Suprapubic skin (tissue), 3 donors: ENCODE measurements at regions not wholly inside any gene's neighbourhood (a gene's known extent, or its start where the extent isn't known, plus 50 kb on each side); places are given as distances from the start of the nearest gene placed in this dataset.

ENCODE experiments used
- CTCF ChIP-seq, 2 donors: fragments of 200-600 bp in 1 of 2; fragments of 450-650 bp in 1 of 2; sonication (generic) in 1 of 2; IDR thresholded peaks; one replicate each; pipeline ENCODE4 v1.5.1; 2016 to 2019; ENCODE audit warnings: antibody characterized with exemption in 2 of 2, mild to moderate bottlenecking in 1 of 2, moderate library complexity in 1 of 2
- POLR2AphosphoS5 ChIP-seq, 3 donors: sonication (generic); formaldehyde crosslinking; IDR thresholded peaks; one replicate each; pipeline ENCODE4 v1.6.1; 2017; ENCODE audit warnings: antibody characterized with exemption in 3 of 3

- TF ChIP-seq POLR2AphosphoS5 (IDR thresholded peaks at IDR 0.05) = no peak
- TF ChIP-seq CTCF (IDR thresholded peaks at IDR 0.05) = no peak
These were observed 278.8 kb downstream of the GAS1 start for GRCh38 chr9:86668488-86668887.
